Right renal cortex interstitium (tissue), 3 donors: ENCODE measurements at regions not wholly inside any gene's neighbourhood (a gene's known extent, or its start where the extent isn't known, plus 50 kb on each side); places are given as distances from the start of the nearest gene placed in this dataset.

ENCODE experiments used
- DNase-seq, 3 donors: peaks; one replicate each; pipeline ENCODE4 v3.0.0-alpha.2; 2013; ENCODE audit warnings: low read depth in 3 of 3, low spot score in 2 of 3

DNA sequence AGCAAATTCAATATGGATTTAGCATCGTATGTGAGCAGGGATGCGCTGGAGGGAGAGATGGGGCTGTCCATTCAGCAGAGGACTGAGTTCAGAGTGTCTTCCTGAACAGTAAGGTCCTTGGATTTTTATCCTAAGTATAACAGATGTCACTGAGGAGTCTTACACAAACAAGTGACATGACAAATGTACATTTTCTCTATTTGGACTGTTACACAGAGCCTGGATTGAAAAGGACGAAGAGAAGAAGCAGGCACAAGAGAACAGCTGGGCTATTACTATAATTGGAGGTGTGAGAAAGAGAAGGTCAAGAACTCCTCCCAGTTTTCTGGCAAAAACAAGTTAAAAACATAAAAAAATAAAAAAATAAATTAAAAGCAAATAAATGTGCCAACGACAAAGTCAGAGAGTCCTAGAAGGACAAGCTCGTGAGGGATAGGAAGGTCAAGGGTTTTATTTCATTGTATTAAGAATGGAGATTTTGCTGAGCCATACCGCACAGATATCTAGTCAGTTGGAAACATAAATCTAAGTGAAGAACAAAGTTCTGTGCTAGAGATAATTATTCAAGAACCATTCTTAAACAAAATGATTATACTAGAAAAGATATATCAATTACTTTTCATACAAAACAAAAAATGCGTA, 1186.3 kb downstream of the EFNB2 start:
- DNase-seq: no peak

GRCh38 chr13:105346141-105346775, 1189.2 kb downstream of the EFNB2 start:
- no peak for DNase-seq

GRCh38 chr13:105345730-105346129, 1189.7 kb downstream of the EFNB2 start:
- DNase-seq: no peak

DNA sequence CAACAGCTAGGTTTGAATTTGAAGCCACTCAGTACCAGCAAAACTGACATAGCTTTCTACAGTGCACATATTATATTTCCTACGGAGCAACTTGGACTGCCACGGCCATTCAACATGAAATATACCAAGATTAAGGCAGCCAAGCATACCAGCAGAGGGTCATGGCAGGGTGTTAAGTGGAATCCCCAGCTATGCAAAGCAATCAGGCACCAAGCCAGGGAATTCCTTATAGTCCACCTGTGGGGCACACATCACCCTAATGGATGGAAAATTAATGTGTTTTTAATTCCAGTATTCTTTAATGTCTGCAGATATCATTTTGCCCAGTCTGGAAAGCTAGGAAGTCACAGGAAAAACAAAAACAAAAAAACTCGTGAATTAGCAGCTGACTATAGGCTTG, 1190.3 kb downstream of the EFNB2 start:
- no peak for DNase-seq

DNA sequence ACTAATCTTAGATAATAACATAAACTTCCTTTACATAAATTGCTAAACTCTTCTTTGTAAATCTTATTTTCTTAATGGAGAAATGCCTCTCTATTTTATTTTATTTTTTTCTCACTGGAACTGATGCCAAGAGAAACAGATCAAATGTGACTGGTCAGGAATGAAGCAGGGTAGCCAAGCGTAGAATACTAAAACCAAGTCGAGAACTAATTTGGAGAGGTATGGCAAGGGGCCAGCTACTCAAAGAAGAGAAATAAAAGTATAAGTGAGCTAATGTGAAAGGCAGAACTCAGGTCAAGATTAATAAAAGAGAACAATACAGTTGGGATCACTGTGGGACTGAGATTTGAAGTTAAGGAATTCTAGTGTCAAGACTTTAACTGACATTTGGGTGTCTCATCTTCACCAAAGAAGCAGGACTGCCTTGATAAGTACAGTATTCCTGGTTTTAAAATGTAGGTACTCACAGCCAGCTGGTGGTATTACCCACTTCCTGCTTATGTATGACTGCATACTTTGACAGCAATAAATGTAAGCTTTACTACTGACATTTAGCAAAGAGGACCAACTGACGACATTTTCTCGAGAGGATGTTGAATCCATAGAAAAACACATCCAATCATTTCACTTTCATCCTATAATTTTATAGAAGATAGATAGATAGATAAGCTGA, 1192.2 kb downstream of the EFNB2 start:
- DNase-seq: peak in 1 of 3 donors; percentile 61

DNA sequence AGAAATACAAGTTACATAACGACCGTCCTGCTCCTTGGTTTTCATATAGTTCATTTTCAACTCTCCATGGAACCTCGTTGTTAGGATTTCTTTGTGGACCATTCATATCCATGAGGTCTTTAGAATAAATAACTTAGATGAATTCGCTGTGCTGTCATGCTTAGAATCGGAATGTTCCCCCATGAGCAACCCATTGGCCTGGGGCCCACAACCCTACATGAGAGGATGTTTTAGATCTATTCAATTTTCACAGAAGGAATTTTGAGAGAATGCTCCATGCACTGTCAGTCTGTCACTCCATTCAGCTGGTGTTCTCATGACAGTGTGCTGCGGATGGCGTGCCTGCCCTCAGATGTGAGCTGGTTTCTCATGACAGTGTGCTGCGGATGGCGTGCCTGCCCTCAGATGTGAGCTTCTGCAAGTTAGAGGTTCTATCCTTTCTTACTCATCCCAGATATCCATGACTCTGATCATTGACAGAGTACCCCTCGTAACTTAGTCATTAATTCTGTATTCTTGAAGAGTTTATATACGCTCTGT, 1193.1 kb downstream of the EFNB2 start:
- no peak for DNase-seq

GRCh38 chr13:105341758-105342157, 1193.7 kb downstream of the EFNB2 start:
- no peak for DNase-seq

DNA sequence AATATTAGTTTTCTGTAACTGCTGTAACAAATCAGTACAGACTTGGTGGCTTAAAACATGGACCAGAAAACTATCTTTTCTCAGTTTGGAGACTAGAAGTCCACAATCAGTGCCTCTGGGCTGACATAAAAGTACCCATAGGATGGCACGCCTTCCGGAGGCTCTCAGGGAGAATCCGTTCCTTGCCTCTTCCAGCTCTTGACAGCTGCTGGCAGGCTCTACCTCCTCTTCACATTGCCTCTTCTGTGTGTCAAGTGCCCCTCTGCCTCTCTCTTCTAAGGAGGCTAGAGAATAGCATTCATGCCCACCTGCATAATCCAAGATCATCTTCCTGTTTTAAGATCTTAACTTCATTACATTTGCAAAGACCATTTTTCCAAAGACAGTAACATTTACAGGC, 1194.2 kb downstream of the EFNB2 start:
- DNase-seq: no peak

DNA sequence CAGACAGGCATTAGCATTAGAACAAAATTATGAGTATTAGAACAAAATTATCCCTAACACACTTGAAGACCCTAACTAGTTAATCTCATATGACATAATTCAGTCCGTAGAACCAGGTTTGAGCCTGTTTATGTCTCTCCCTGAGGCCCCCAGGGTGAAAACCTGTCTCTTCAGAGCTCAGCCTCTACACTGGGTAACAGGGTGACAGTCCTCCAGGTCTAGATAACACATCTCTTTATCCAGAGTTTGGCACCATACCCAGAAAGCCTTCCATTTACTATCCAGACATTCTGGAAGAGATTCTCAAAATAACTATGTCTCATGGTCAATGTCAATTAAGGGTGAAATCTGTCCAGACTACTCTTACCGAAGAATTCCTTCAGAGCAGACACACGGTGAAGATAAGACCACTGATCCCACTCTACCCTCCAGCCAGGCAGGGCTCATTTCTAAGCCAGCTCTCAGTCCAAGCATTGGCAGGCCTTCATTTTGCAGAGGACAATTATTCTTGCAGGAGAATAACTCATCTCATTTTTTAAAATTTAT, 1195.3 kb downstream of the EFNB2 start:
- DNase-seq: no peak

GRCh38 chr13:105338773-105339172, 1196.7 kb downstream of the EFNB2 start:
- no peak for DNase-seq

GRCh38 chr13:105338006-105338405, 1197.5 kb downstream of the EFNB2 start:
- no peak for DNase-seq

DNA sequence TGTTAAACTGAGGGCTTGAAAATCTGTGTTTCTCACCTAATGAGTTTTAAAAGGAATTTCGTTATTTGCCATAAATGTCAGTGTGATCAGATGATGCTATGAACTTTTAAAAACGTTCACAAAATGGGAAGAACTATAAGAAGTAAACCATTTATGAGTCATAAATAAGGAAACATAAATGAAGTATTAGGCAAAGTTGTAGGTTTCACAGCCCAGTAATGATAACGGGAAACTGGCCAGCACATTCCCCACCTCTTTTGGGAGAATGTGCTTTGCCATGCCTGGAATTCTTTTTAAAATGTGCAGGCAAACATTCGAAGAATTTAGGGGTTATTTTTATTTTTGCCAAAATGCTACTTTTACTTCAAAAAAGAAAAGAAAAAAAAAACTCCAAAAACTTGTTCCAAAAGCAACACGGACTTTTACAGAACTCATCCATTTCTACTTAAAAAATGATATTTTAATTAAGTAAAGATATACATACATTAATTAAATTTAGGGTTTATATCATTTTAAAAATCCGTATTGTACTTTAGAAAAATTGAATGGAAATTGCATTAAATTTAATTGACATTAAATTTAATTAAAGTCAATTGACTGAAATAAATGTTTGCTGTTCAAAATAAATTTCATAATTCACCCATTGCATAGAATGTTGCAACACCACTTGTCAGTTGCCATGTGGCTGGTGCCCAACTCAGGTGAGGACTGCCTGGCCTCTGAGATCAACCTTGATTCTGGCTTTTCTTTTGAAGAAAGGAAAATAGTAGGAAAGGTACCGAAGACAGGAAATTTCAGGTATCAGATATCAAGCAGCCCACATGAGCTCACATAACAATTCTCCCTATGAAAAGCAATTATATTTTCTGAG, 1198.5 kb downstream of the EFNB2 start:
- DNase-seq: no peak

DNA sequence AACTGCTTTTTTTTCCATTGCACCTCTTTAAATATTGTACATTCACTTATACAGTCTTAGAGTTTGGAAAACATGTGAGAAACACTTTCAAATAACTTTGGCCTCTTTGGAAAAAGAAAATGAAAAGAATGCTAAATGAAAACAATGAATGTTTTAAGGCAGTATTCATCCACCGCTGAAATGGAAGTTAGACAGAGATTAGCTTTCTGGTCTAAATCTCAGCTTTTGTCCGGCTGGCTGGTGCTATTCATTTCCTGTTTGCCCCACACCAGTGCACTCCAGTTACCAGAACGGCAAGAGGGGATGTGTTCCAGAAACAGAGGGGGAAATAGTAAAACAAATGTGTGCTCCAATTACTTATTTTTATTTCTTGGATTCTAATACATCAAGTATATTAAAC, 1201.3 kb downstream of the EFNB2 start:
- DNase-seq: no peak

DNA sequence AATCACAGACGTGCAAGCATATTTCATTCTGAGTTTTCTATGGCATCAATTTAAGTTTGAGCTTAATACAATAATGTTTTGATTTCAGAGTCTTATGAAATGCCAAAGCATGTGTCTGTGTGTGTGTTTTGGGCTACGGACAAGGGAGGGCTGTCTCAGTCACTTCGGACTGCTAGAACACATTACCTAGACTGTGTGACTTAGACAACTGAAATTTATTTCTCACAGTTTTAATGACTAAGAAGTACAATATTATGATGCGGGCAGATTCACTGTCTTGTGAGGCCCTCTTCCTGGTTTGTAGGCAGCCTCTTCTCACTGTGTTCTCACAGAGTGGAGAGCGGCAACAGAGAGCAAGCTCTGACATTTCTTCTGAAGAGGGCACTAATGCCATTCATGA, 1202.0 kb downstream of the EFNB2 start:
- no peak for DNase-seq

GRCh38 chr13:105329359-105329758, 1206.1 kb downstream of the EFNB2 start:
- DNase-seq: no peak

GRCh38 chr13:105328212-105328611, 1207.2 kb downstream of the EFNB2 start:
- no peak for DNase-seq

DNA sequence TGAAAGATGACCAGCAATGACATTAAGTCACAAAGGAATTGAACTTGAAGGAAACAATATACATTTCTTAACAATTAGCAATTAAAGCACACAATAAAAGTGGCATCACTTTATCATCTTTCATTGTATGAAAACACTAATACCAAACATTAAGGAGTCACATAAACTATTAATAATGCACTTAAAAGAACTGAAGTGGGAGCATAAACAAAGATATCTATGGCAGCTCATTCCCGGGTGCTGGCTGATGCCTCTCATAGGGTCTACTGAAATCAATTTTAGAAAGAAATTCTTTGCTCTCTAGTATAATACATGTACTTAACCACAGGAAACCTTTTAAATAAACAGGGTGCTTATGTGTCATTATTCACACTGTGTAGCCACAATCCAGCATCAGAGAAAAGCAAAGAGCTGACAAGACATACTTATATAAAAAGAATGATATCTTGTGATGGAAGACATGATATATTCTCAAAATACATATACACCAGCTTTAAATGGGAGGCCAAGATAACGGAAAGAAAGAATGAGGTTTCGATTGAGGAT, 1207.8 kb downstream of the EFNB2 start:
- DNase-seq: no peak

DNA sequence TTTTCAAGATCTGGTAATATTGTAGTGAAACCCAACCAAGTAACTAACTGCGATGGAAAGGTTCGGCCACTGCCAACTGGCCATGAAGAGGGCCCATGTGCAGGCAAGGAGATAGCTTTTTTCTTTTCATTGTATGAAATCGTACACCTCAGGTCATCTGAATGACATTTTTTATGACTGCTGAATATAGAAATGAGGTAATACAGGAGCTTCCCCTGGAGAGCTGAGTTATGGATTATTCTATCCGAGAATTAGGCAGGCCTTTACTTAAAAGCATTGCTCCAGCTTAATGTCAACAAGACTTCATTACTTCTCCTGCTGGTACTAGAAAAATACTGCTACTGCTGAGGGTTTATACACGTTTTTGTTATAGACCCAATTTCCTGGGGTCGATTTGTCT, 1215.6 kb downstream of the EFNB2 start:
- DNase-seq: no peak

DNA sequence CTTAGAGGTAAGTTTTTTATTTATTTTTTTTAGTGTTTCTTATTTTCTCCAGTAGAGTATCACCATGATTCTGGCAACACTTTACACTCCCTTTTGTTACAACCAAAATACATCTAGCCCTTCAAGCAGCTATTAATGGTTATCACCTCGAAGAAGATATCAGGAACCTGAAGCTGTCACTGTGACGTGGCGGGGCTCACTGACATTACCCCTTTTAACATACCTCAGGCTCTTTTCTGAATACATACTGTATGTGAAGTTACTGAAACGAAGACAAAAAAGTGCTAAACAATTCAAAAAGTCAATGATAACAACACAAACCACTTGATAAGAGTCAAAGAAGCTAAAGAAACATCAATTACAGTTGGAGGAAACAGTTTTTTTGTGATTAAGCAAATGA, 1218.7 kb downstream of the EFNB2 start:
- DNase-seq: no peak

GRCh38 chr13:105312906-105313305, 1222.6 kb downstream of the EFNB2 start:
- no peak for DNase-seq
